Stimulated activated CD4-positive, alpha-beta T cell treated with anti-CD3 and anti-CD28 coated beads, TNF-alpha, amount 100 ng/mL, for 24 hours (primary cell): ENCODE measurements at regions not wholly inside any gene's neighbourhood (a gene's known extent, or its start where the extent isn't known, plus 50 kb on each side); places are given as distances from the start of the nearest gene placed in this dataset.
"Not testable (repeated sequence)": the region's sequence is repeated elsewhere in the genome, so short reads cannot be mapped to it uniquely, and the experiment has no call there.

ENCODE experiments used
- DNase-seq, 3 experiments: peaks; one replicate each; pipeline ENCODE4 v3.0.0-alpha.2; 2020; ENCODE audit warnings: low read depth in 3 of 3

GRCh38 chr1:185406006-185406690, 89.1 kb upstream of the IVNS1ABP start:
- no peak for DNase-seq

GRCh38 chr1:185404907-185405568, 88.0 kb upstream of the IVNS1ABP start:
- no peak for DNase-seq

GRCh38 chr1:185404291-185404690, 87.2 kb upstream of the IVNS1ABP start:
- DNase-seq: no peak

- no peak for DNase-seq
Measured at GRCh38 chr1:185402930-185403329, 85.9 kb upstream of the IVNS1ABP start.

GRCh38 chr1:185401019-185401418, 84.0 kb upstream of the IVNS1ABP start:
- no peak for DNase-seq

- no peak for DNase-seq
Measured at GRCh38 chr1:185400052-185400451, 83.0 kb upstream of the IVNS1ABP start.

GRCh38 chr1:185398599-185398998, 81.6 kb upstream of the IVNS1ABP start:
- no peak for DNase-seq

- no peak for DNase-seq
Measured at GRCh38 chr1:185398022-185398421, 81.0 kb upstream of the IVNS1ABP start.

- DNase-seq: no peak
Measured at GRCh38 chr1:185397183-185397582, 80.1 kb upstream of the IVNS1ABP start.

- no peak for DNase-seq
Measured at GRCh38 chr1:185396126-185396525, 79.1 kb upstream of the IVNS1ABP start.

GRCh38 chr1:185393815-185394214, 76.8 kb upstream of the IVNS1ABP start:
- no peak for DNase-seq

- DNase-seq: no peak
Measured at GRCh38 chr1:185393205-185393604, 76.2 kb upstream of the IVNS1ABP start.

GRCh38 chr1:185388815-185389214, 71.8 kb upstream of the IVNS1ABP start:
- DNase-seq: no peak

- DNase-seq: no peak
Measured at GRCh38 chr1:185388346-185388745, 71.3 kb upstream of the IVNS1ABP start.

GRCh38 chr1:185385991-185386390, 68.9 kb upstream of the IVNS1ABP start:
- DNase-seq: no peak

GRCh38 chr1:185383805-185384204, 66.8 kb upstream of the IVNS1ABP start:
- DNase-seq: not testable (repeated sequence)

GRCh38 chr1:185377831-185378230, 60.8 kb upstream of the IVNS1ABP start:
- no peak for DNase-seq

- no peak for DNase-seq
Measured at GRCh38 chr1:185376840-185377635, 60.0 kb upstream of the IVNS1ABP start.

GRCh38 chr1:185376288-185376687, 59.2 kb upstream of the IVNS1ABP start:
- DNase-seq: no peak

- DNase-seq: no peak
Measured at GRCh38 chr1:185375583-185375982, 58.5 kb upstream of the IVNS1ABP start.

- no peak for DNase-seq
Measured at GRCh38 chr1:185373813-185374529, 56.9 kb upstream of the IVNS1ABP start.

GRCh38 chr1:185369786-185370185, 52.7 kb upstream of the IVNS1ABP start:
- DNase-seq: no peak
